ENCODE measurements at regions not wholly inside any gene's neighbourhood (a gene's known extent, or its start where the extent isn't known, plus 50 kb on each side); places are given as distances from the start of the nearest gene placed in this dataset.

DNA sequence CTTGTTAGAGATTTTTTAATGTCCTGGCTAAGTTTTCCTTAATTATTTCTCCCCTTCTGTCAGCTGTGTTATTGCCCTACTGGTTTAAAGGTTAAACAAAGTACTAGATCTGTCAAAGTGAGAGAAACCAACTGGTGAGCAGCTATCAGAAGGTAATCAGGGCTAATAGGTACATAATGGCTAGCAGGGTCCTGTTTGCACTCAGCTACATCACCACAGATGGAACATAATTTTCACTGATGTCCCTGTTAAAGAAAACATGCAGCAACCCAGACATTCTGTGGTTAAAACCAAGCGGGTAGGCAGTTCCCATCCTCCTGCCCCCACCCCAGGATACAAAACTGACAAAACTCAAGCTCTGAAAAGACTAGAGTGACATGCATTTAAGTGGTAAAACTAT lies 473.9 kb downstream of the NR2F1-AS1 start:
- Histone ChIP-seq H3K27ac (no peak overlapping the region), H3K9me3 (no peaks in the 10 kb centered on the region), H3K27me3 (no peaks in the 10 kb centered on the region), H3K4me1 (ENCODE audit: insufficient read depth) (peaks cover 6% of the 10 kb centered on the region), H3K36me3 (no peaks in the 10 kb centered on the region), H3K4me3 (no peak overlapping the region)
- TF ChIP-seq POLR2A (IDR thresholded peaks at IDR 0.05) (no peak), EP300 (IDR thresholded peaks at IDR 0.05) (no peak)
- 16 to 35% (median 33%) methylated on average over 1 of the region's 1 CpG for WGBS, 3 donors
- intact Hi-C loops (cut with DNase I): no loop called here
- DNase-seq: no peak

DNA sequence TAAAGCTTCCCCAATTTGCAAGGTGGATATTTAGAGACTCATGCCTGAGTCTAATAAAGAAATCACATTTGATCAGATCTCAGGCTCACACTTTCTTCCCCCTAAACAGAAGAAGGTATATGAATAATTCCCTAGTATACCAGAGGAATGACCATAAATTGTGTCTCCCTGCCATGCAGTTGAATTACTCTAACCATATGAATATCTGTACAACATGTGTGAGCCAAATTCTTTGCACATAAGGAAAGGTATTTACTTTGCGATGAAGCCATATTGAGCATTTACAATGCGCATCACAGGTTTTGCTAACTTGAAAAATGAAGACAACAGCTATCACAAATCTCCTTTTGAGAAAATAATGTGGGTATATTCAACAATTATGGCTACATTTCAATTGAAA lies 479.4 kb downstream of the NR2F1-AS1 start:
- Histone ChIP-seq H3K9me3 (no peaks in the 10 kb centered on the region), H3K4me1 (ENCODE audit: insufficient read depth) (peaks cover 1% of the 10 kb centered on the region), H3K27me3 (no peaks in the 10 kb centered on the region), H3K36me3 (no peaks in the 10 kb centered on the region), H3K27ac (no peak overlapping the region), H3K4me3 (no peak overlapping the region)
- intact Hi-C loops (cut with DNase I): no loop called here
- WGBS, 3 donors: 72 to 99% (median 98%) methylated on average over 2 of the region's 2 CpGs
- no peak for DNase-seq
- TF ChIP-seq, protein P1, sequence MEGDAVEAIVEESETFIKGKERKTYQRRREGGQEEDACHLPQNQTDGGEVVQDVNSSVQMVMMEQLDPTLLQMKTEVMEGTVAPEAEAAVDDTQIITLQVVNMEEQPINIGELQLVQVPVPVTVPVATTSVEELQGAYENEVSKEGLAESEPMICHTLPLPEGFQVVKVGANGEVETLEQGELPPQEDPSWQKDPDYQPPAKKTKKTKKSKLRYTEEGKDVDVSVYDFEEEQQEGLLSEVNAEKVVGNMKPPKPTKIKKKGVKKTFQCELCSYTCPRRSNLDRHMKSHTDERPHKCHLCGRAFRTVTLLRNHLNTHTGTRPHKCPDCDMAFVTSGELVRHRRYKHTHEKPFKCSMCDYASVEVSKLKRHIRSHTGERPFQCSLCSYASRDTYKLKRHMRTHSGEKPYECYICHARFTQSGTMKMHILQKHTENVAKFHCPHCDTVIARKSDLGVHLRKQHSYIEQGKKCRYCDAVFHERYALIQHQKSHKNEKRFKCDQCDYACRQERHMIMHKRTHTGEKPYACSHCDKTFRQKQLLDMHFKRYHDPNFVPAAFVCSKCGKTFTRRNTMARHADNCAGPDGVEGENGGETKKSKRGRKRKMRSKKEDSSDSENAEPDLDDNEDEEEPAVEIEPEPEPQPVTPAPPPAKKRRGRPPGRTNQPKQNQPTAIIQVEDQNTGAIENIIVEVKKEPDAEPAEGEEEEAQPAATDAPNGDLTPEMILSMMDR (IDR thresholded peaks at IDR 0.05): no peak
- no peak for TF ChIP-seq EP300 (IDR thresholded peaks at IDR 0.05)
- no peak for TF ChIP-seq POLR2A (IDR thresholded peaks at IDR 0.05)

DNA sequence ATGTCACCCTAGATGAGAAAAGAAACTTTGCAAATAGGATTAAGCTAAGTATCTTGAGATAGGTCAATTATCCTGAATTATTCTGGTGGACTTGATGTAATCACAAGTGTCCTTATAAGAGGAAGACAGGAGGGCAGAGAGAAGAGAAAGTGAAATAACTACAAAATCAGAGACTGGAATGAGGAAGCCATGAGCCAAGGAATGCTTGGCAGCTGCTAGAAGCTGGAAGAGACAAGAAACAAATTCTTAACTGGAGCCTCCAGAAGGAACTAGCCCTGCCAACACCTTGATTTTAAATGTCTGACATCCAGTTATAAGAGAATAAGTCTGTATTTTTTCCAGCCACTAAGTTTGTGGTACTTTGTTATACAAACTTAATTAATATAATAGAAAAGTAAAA lies 480.0 kb downstream of the NR2F1-AS1 start:
- Histone ChIP-seq H3K27ac (no peak overlapping the region), H3K4me1 (ENCODE audit: insufficient read depth) (no peaks in the 10 kb centered on the region), H3K36me3 (no peaks in the 10 kb centered on the region), H3K4me3 (no peak overlapping the region), H3K27me3 (no peaks in the 10 kb centered on the region), H3K9me3 (no peaks in the 10 kb centered on the region)
- TF ChIP-seq EP300 (IDR thresholded peaks at IDR 0.05) (no peak), POLR2A (IDR thresholded peaks at IDR 0.05) (no peak)
- TF ChIP-seq, protein P1 (IDR thresholded peaks at IDR 0.05): no peak
- no peak for DNase-seq
- intact Hi-C loops (cut with DNase I): no loop called here

DNA sequence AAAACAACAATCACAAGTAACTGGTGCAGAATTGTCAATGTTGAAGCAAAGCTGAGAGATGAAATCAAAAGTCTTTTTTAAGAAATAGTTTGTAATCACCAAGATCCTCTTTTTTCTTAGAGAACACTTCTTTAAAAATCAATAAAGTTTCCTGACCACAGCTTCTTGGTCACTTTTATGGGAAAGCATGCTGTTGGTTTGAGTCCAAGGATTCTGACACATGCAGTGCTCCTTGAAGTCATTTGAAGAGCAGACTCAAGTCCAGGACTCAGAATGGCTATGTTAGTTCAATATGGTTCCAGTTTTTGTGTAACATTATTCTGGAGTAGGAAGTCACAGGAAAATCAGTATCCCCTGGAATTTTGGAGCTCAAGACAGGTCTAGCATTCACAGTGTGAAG lies 480.6 kb downstream of the NR2F1-AS1 start:
- no peak overlapping the region for H3K4me3 ChIP-seq
- intact Hi-C loops (cut with DNase I): no loop called here
- H3K4me1 ChIP-seq (ENCODE audit: insufficient read depth): no peaks in the 10 kb centered on the region
- no peaks in the 10 kb centered on the region for H3K27me3 ChIP-seq
- H3K9me3 ChIP-seq: no peaks in the 10 kb centered on the region
- H3K27ac ChIP-seq: no peak overlapping the region
- H3K36me3 ChIP-seq: no peaks in the 10 kb centered on the region
- TF ChIP-seq POLR2A (IDR thresholded peaks at IDR 0.05): no peak
- TF ChIP-seq, protein P1 (IDR thresholded peaks at IDR 0.05): no peak
- TF ChIP-seq EP300 (IDR thresholded peaks at IDR 0.05): no peak
- DNase-seq: no peak

DNA sequence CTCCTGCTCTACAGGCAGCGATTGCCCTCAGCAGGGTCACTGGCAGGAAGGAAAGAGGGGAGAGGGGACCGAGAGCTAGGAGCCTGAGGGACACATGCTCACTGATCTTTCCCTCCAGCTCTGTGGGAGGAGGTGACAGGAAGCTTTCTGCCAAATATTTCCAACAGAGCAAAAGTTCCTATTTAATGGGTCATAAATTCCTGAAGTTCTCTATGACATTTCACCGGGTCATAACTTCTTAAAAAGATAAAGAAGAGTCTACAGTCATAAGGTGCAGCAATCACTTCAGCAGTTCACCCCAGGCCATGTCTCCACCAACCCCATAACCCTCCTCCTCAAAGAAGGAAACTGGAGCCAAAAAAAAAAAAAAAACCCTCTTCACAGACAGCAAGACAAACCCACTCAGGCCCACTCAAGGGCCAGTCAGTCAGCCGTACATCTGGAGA lies 481.1 kb downstream of the NR2F1-AS1 start:
- no peak for DNase-seq
- WGBS, 3 donors: 32 to 48% (median 43%) methylated on average over 4 of the region's 4 CpGs
- no peaks in the 10 kb centered on the region for H3K4me1 ChIP-seq (ENCODE audit: insufficient read depth)
- intact Hi-C loops (cut with DNase I): loop anchor here in 2 of 4 donors (10.0 kb wide), 2 partner anchors 475 to 485 kb away; partner anchors contain the start of genes NR2F1 (in 1 of the 2) and NR2F1-AS1 (in 1 of the 2)
- no peaks in the 10 kb centered on the region for H3K36me3 ChIP-seq
- no peak overlapping the region for H3K27ac ChIP-seq
- H3K27me3 ChIP-seq: no peaks in the 10 kb centered on the region
- TF ChIP-seq EP300 (IDR thresholded peaks at IDR 0.05) (no peak), POLR2A (IDR thresholded peaks at IDR 0.05) (no peak)
- TF ChIP-seq, protein P1 (IDR thresholded peaks at IDR 0.05): no peak
- no peaks in the 10 kb centered on the region for H3K9me3 ChIP-seq
- no peak overlapping the region for H3K4me3 ChIP-seq
